Upper lobe of left lung (tissue), 4 donors: ENCODE measurements at regions not wholly inside any gene's neighbourhood (a gene's known extent, or its start where the extent isn't known, plus 50 kb on each side); places are given as distances from the start of the nearest gene placed in this dataset.

Experiments
- CTCF ChIP-seq, 6 experiments: fragments of 450-650 bp in 4 of 6; fragments of 200-600 bp in 2 of 6; sonication (generic) in 2 of 6; IDR thresholded peaks; one replicate each; pipeline ENCODE4 v1.5.1; 2016 to 2019; ENCODE audit warnings: antibody characterized with exemption in 6 of 6
- EP300 ChIP-seq, 4 donors: sonication (generic); formaldehyde crosslinking; IDR thresholded peaks; one replicate each; pipeline ENCODE4 v1.5.1; 2017; ENCODE audit warnings: antibody characterized with exemption in 4 of 4, control low read depth in 2 of 4

DNA sequence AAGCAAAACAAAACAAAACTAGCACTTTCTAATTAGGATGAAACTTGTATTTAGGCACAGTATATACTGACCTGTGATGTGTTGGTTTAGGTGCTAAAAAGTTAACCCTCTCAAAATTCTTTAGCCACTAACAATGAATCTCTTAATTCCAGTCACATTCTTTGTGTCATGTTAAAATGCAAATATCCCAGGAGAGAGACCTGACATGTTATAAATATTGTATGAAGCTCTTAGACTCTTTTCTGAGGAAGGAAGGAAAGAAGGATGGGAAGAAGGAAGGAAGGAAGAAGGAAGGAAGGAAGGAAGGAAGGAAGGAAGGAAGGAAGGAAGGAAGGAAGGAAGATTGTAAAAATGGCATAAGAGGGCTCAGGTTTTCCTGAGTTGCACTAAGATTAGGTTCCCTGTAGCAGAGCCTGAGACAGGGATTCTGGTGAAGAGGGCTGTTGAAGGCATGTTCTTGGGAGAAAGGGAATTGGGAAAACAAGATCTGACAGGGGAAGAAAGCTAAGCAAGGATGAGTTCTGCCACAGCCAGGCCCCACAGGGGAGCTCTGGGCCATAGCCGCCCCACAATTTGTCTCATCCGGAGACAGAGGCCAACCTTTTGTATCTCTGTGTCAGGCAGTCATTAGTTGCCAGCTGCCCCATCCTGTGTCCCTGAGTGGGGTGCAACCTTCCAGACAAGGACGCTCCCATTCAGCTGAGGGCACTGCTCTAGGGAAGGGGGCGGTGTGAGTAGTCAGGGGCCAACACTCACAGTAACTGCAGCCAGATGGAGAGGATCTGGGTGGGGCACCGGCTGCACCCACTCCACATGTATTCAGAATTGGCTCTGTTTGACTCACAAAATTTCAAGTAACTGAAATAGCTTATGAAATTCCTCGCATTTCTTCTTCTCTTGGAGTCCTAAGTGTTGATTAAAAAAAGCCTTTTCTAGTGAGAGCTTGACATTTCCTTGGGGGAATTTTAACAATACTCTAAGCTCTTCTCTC is 189.3 kb upstream of the ARG1 start:
- TF ChIP-seq CTCF (IDR thresholded peaks at IDR 0.05): no peak
- no peak for TF ChIP-seq EP300 (IDR thresholded peaks at IDR 0.05)
